Astrocyte of the cerebellum (primary cell): ENCODE measurements at regions not wholly inside any gene's neighbourhood (a gene's known extent, or its start where the extent isn't known, plus 50 kb on each side); places are given as distances from the start of the nearest gene placed in this dataset.

ENCODE experiments used
- DNase-seq: peaks from one replicate; pipeline ENCODE4 v3.0.0-alpha.2; 2011; ENCODE audit warnings: low read depth
- H3K4me3 ChIP-seq: 2 replicates; pipeline ENCODE4 v1.5.1; 2011; ENCODE audit warnings: mild to moderate bottlenecking, low read depth, low read length, moderate library complexity
- in situ Hi-C: cut with HindIII; loops from 2 replicates; pipeline ENCODE4 v1.10.0; 2017; ENCODE audit warnings: low sequenced_read_pairs
- TF ChIP-seq, protein P1 (sequence below): IDR thresholded peaks from 2 replicates; pipeline ENCODE4 v1.5.1; 2012; ENCODE audit warnings: low read length, low read depth, moderate library complexity, mild to moderate bottlenecking; ENCODE audit errors: missing control alignments

- DNase-seq = peak; percentile 82
- TF ChIP-seq, protein P1, sequence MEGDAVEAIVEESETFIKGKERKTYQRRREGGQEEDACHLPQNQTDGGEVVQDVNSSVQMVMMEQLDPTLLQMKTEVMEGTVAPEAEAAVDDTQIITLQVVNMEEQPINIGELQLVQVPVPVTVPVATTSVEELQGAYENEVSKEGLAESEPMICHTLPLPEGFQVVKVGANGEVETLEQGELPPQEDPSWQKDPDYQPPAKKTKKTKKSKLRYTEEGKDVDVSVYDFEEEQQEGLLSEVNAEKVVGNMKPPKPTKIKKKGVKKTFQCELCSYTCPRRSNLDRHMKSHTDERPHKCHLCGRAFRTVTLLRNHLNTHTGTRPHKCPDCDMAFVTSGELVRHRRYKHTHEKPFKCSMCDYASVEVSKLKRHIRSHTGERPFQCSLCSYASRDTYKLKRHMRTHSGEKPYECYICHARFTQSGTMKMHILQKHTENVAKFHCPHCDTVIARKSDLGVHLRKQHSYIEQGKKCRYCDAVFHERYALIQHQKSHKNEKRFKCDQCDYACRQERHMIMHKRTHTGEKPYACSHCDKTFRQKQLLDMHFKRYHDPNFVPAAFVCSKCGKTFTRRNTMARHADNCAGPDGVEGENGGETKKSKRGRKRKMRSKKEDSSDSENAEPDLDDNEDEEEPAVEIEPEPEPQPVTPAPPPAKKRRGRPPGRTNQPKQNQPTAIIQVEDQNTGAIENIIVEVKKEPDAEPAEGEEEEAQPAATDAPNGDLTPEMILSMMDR = no peak
- no peak overlapping the region for H3K4me3 ChIP-seq
- in situ Hi-C loops = no loop called here
These were observed 242.1 kb upstream of the JUN start for GRCh38 chr1:59025898-59026426.

DNA sequence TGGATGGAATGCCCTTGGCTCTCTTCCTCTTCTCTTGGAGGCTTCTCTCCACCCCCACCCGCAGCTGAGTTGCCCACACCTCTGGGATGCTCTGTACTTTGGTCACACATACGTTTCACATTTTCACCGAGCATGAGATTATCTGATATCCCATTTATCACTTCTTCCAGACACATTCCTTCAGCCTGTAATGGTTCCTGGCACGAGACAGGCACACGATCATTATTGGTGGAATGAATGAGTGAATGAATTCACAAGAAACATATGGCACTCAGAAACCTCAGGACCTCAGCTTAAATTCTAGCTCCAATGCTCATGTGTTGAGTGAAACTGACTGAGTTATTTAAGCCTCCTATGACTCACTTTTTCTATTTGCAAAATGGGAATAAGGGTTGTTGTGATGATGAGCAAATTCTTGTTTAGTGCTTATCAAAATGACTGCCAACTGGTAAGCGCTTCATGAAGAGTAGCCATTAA lies 242.7 kb upstream of the JUN start:
- TF ChIP-seq, protein P1 = no peak
- in situ Hi-C loops = no loop called here
- peak; percentile 56 for DNase-seq
- H3K4me3 ChIP-seq = no peak overlapping the region

DNA sequence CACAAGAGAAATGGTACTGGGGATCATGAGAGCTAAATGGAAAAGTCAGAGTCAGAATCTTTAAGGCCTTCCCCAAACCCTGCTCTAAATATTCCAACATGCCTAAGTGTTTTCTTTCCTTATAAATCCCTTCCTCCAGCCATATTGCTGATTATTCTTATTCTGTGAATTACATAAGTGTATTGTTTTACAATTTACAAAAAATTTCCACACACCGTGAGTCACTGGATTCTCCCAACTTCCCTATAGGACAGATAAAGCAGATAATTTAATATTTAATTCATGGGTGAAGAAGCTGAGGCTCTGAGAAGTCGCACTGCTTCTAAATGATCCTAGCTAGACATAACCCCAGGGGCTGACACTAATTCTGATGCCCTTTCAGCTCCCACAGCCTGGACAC lies 243.3 kb upstream of the JUN start:
- DNase-seq = no peak
- in situ Hi-C loops = no loop called here
- TF ChIP-seq, protein P1 = no peak
- no peak overlapping the region for H3K4me3 ChIP-seq

DNA sequence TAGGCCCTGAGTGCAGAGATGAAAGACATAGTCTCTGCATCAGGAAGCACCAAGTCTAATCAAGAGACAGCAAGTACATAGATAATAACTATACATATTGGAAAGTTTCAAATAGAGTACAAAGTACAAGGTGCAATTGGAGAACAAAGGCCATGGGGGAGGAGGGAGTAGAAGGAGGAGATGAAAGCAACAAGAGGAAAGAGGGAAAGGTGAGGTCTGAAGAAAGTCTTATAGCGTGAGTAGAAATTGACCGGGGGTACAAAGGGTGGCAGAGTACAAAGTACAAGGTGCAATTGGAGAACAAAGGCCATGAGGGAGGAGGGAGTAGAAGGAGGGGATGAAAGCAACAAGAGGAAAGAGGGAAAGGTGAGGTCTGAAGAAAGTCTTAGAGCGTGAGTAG lies 244.2 kb upstream of the JUN start:
- H3K4me3 ChIP-seq = no peak overlapping the region
- TF ChIP-seq, protein P1 = no peak
- no peak for DNase-seq
- in situ Hi-C loops = no loop called here

DNA sequence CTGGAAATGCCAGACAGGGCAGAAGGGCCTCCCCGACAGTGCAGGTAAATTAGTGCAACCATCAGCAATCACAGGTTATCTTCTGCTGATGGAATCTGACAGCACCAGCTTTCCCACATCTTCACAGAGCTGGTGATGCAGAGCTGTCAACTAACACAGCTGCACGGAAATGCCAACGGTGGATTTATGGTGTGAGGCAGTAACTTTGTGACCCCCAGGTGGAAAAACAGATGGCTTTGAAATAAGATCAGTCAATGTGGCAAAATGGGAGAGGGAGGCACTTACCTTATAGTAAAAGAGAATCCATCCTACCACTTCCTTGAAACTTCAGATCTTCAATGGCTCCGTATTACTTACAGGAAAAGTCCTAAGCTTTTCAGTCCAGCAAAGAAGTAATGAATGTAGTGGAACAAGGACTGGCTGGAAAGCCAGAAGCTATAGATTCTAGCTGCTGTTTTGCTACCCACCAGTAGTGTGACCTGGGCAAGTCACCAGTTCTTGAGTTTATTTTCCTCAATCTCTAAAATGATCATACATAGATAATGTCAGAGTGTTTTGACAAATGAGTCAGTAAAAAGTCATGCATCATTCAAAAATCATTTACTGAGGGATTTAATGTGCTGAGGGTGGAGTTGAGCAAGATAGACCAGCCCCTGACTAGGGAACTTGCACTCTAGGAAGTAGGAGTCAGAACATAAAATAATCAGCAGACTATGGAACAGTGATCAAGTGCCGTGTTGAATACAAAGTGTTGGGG lies 245.7 kb upstream of the JUN start:
- in situ Hi-C loops = no loop called here
- TF ChIP-seq, protein P1 = no peak
- H3K4me3 ChIP-seq = no peak overlapping the region
- no peak for DNase-seq

- H3K4me3 ChIP-seq = no peak overlapping the region
- TF ChIP-seq, protein P1 = no peak
- DNase-seq = no peak
These were observed 248.4 kb upstream of the JUN start for GRCh38 chr1:59032228-59032627.

More at GRCh38 chr1:59032228-59032627, 248.4 kb upstream of the JUN start:
- in situ Hi-C loops = no loop called here
